ENCODE measurements at regions not wholly inside any gene's neighbourhood (a gene's known extent, or its start where the extent isn't known, plus 50 kb on each side); places are given as distances from the start of the nearest gene placed in this dataset.

DNA sequence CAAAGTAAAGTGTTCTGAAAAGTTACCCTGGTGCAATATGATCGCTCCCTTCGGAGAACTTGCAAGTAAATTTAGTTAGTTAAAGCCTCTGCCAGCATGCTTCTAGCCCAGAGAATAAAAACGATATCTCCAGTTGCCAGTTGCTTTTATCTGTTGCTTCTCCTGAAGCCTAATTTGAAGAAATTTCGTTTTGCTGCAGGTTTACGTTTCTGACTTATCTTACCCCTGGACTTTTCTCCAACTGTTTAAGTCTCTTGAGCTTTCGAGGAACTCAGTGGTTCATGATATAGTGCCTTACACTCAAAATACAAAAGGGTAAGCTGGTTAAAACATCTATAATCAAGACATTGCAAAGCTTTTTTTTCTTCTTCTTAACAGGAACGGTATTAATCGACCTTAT is 131.1 kb downstream of the FAM161A start:
- no peak overlapping the region for H3K4me3 ChIP-seq (ENCODE audit: low read depth, low read length)

GRCh38 chr2:61722318-61722717 is 131.5 kb downstream of the FAM161A start:
- H3K4me3 ChIP-seq (ENCODE audit: low read depth, low read length), result no peak overlapping the region

- H3K4me3 ChIP-seq (ENCODE audit: low read depth, low read length), result no peak overlapping the region
Observed at GRCh38 chr2:61721382-61721781, 132.5 kb downstream of the FAM161A start.

GRCh38 chr2:61720911-61721310 is 132.9 kb downstream of the FAM161A start:
- H3K4me3 ChIP-seq (ENCODE audit: low read depth, low read length), result no peak overlapping the region

DNA sequence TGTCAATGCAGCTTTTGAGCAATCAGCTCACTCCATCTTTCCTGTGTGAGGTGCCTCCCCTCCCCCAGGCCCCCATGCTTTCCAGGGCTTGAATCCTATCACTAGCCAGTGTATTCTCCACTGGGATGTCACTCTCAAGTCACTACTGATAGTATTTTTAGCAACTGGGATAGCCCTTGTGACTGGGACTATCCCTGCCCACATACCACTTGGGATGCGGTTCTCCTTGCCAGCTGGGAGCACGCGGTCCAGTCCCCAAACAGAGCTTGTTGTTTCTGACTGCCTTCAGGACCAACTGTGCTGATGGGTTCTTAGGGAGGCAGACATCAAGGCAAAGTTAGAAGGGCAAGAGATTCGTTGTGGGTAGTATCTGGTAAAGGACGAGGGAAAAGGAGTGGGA is 134.9 kb downstream of the FAM161A start:
- no peak overlapping the region for H3K4me3 ChIP-seq (ENCODE audit: low read depth, low read length)

GRCh38 chr2:61715506-61715905 is 138.4 kb downstream of the FAM161A start:
- no peak overlapping the region for H3K4me3 ChIP-seq (ENCODE audit: low read depth, low read length)

DNA sequence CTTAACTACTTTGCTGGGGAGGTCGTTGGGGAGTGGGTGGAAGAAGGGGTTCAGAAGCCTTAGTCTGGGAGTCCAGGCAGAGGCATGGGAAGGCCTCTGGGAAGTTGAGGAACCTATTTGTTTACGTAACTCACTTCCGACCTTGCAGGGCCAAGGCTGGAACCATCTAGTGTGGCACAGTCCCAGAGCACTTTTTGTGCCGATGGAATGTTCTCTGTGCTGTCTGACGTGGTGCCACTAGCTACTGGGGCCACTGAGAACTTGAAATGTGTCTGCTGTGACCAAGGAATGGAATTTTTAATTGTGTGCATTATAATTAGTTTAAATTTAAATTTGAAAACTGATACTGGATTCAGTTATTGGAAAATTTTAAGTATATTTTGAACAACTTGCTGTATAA is 139.7 kb downstream of the FAM161A start:
- H3K4me3 ChIP-seq (ENCODE audit: low read depth, low read length), result no peak overlapping the region

DNA sequence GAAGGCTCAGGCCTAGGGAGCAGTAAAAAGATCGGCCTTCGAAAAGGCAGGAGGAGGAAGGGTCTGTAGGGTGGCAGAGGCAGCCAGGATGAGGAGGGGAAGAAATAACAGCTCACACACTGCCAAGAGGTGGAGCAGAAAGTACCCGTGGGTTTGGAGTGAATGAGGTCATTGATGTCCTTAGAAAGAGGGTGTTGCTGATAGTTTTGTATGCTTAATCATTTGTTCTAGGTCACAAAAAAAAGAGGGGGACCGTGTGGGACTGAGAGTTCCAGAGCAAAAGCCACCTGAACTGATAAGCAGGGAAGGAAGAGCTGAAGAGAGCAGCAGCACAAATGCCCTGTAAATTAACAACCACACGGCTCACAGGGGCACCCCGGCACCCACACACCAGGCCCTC is 140.4 kb downstream of the FAM161A start:
- no peak overlapping the region for H3K4me3 ChIP-seq (ENCODE audit: low read depth, low read length)

- no peak overlapping the region for H3K4me3 ChIP-seq (ENCODE audit: low read depth, low read length)
Observed at GRCh38 chr2:61712060-61712459, 141.8 kb downstream of the FAM161A start.

DNA sequence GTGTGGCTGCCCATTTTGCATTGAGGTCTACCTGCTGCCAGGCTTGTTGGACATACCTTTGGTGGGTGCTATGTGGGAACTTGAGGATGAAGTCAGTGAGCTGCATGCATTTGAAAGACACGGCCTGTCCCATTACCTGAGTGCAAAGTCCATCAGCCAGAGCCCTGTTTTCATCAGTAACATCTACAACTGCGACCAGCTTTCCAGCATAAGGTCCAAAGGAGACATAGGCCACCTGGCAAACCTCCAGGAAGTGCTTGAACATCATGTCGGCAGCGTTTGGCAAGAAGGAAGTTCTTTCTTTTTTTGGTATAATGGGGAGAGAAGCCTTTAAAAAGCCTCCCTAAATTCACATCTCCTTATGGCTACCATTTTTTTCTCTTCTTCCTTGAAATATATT is 143.1 kb downstream of the FAM161A start:
- no peak overlapping the region for H3K4me3 ChIP-seq (ENCODE audit: low read depth, low read length)

- H3K4me3 ChIP-seq (ENCODE audit: low read depth, low read length), result no peak overlapping the region
Observed at GRCh38 chr2:61707984-61708852, 145.6 kb downstream of the FAM161A start.

DNA sequence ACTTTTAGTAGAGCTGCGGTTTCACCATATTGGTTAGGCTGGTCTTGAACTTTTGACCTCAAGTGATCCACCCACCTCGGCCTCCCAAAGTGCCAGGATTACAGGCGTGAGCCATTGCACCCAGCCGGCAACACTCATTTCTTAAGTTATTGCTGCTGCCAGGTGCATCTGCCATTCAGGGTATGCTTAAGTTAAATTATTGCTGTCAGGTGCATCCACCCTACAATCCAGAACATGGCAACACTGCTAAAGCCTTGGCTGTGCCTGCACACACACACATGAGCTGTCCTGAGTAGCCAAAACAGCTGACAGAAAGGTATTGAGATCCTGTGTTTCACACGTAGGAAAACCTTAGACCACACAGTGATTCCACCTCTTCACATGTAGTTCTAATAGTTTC is 148.2 kb downstream of the FAM161A start:
- no peak overlapping the region for H3K4me3 ChIP-seq (ENCODE audit: low read depth, low read length)

DNA sequence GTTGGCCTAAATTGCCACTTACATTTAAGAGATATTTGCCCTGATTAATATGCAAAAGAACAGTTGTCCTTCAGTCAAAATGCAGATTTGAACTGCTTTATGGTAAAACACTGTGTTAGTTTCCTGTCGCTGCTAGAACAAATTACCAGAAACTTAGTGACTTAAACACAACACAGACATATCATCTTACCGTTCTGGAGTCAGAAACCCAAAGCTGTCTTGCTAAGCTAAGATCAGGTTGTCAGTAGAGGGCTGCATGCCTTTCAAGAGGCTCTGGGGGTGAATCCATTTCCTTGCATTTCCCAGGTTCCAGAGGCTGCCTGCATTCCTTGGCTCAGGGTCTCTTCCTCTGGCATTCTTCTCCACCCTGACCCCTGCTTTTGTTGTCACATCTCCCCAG is 149.5 kb downstream of the FAM161A start:
- H3K4me3 ChIP-seq (ENCODE audit: low read depth, low read length), result no peak overlapping the region

DNA sequence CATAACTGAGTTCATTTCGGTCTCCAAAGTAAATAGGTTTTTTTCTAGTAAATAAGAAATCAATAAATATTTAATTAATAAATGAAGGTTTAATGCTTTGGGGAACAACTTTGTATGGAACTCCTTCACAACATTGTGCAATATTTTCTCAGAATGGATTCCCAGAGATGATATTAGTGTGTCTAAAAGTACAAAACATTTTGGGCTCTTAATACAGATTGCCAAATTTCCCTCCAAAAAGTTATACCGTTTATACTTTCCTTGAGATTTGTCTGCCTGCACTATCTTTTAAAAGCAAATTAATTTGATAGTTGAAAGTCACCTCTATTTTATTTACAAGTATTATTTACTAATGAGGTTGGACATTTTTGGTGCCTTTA is 151.8 kb downstream of the FAM161A start:
- no peak overlapping the region for H3K4me3 ChIP-seq (ENCODE audit: low read depth, low read length)

- H3K4me3 ChIP-seq (ENCODE audit: low read depth, low read length), result no peak overlapping the region
Observed at GRCh38 chr2:61700464-61700863, 153.4 kb downstream of the FAM161A start.

DNA sequence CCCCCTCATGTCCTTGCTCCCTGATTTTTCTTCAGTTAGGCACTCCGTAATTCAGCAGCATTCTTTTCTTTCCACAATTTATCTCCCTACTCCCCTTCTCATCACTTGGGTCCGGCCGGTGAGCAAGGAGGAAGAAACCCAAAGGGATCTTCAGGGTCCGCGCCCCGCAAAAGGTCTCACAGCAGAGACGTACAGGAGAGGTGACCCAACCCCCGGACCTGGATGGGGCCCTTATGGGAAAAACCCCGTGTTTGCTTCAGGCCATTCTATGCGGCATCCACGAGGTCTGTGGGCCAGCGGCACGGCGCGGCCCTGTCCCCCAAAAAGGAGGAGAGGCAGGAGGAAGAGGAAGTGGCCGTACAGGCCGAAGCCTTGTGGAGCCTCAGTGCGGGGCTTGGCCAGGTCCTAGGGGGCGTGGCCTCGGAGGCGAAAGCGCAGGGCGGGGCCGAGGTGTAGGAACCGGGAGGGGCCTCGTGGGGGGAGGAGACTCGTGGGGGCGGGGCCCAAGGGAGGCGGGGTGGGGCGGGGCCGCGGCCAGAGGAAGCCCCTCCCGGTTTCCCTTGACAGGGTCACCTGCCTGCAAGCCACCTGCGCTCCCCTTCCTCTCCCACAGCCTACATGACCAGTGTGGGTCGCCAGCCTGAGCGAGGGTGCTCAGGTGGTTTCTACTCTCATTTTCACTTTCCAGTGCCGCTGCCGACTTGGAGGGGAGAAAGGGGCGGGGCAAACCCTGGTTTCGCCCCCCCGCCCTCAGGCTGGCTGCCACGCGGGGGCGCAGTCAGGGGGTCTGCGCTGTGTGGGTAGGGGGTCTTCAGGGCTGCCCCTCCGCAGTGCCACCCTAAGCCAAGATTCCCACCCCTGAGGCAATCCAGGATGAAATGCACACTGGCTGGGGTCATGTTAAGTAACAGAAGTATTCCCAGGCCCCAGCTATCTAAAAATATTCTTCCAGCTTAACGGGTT is 156.4 kb upstream of the XPO1 start:
- H3K4me3 ChIP-seq (ENCODE audit: low read depth, low read length), result peak overlapping the region; percentile 72

DNA sequence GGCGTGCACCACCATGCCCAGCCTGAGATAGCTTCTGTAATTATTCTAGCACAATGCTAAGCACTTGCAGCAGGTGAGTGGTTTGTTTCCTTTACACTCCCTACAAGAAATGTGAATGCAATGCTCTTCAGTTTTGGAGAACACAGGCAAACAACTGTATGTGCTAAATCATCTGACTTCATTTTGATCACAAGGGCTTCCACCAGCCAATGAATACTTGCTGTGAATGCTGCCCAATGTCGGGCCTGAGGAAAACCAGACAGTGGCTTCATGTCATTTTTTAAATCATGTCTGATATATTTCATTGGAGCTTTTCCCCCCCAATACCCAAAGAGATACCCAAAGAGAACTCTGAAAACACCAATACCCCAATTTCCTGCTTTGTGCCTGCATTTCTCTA is 155.6 kb upstream of the XPO1 start:
- no peak overlapping the region for H3K4me3 ChIP-seq (ENCODE audit: low read depth, low read length)

GRCh38 chr2:61690078-61690596 is 152.0 kb upstream of the XPO1 start:
- no peak overlapping the region for H3K4me3 ChIP-seq (ENCODE audit: low read depth, low read length)

GRCh38 chr2:61689568-61689967 is 151.4 kb upstream of the XPO1 start:
- H3K4me3 ChIP-seq (ENCODE audit: low read depth, low read length), result no peak overlapping the region

GRCh38 chr2:61688369-61689334 is 150.5 kb upstream of the XPO1 start:
- no peak overlapping the region for H3K4me3 ChIP-seq (ENCODE audit: low read depth, low read length)

DNA sequence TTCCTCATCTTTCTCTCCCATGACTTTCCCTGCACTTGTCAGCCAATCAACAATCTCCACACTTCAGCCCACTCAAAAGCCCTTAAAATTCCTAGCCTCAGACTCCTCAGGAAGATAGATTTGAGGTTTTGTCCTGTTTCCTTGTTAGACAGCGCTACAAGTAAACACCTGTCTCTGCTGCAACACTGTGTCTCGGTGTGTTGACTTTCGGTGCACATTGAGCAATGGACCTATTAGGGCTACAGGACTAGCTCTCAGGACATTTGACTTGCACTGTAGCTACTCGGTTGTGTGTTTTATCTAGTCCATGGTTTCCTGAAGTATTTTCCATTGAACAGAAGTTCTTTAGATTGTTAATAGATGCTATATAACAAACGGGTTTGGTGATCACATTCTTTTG is 140.9 kb upstream of the XPO1 start:
- no peak overlapping the region for H3K4me3 ChIP-seq (ENCODE audit: low read depth, low read length)
